Breast epithelium (tissue), 4 donors: ENCODE measurements at regions not wholly inside any gene's neighbourhood (a gene's known extent, or its start where the extent isn't known, plus 50 kb on each side); places are given as distances from the start of the nearest gene placed in this dataset.
"Not testable (repeated sequence)": the region's sequence is repeated elsewhere in the genome, so short reads cannot be mapped to it uniquely, and the experiment has no call there.

Source experiments
- DNase-seq, 2 donors: peaks; one replicate each; pipeline ENCODE4 v3.0.0-alpha.2; 2019; ENCODE audit warnings: low spot score in 2 of 2
- H3K27ac ChIP-seq, 2 donors: fragments of 200-600 bp; sonication (generic) in 1 of 2; one replicate each; pipeline ENCODE4 v1.5.1; 2016 to 2019; ENCODE audit warnings: mild to moderate bottlenecking in 1 of 2
- H3K27me3 ChIP-seq, 2 donors: fragments of 200-600 bp; sonication (generic) in 1 of 2; one replicate each; pipeline versions ENCODE4 v1.5.1 to v1.6.0; 2017 to 2019; ENCODE audit warnings: control low read depth in 1 of 2, mild to moderate bottlenecking in 1 of 2
- H3K36me3 ChIP-seq: fragments of 200-600 bp; one replicate; pipeline ENCODE4 v1.5.1; 2019
- H3K4me1 ChIP-seq, 2 donors: fragments of 200-600 bp; sonication (generic); one replicate each; pipeline ENCODE4 v1.5.1; 2016 to 2019; ENCODE audit warnings: control low read depth in 1 of 2
- H3K4me3 ChIP-seq, 3 donors: fragments of 200-600 bp; sonication (generic); 1 replicate in 2 of 3; 2 replicates in 1 of 3; pipeline ENCODE4 v1.5.1; 2016 to 2019; ENCODE audit warnings: mild to moderate bottlenecking in 3 of 3, moderate library complexity in 2 of 3
- H3K9me3 ChIP-seq, 2 donors: fragments of 200-600 bp; sonication (generic) in 1 of 2; one replicate each; pipeline ENCODE4 v1.5.1; 2016 to 2019; ENCODE audit warnings: control low read depth in 1 of 2
- POLR2A ChIP-seq: fragments of 450-650 bp; IDR thresholded peaks from one replicate; pipeline ENCODE4 v1.6.1; 2016; ENCODE audit warnings: antibody characterized with exemption, mild to moderate bottlenecking, moderate library complexity
- POLR2AphosphoS5 ChIP-seq, 3 donors: sonication (generic); formaldehyde crosslinking; IDR thresholded peaks; one replicate each; pipeline ENCODE4 v1.6.1; 2017; ENCODE audit warnings: antibody characterized with exemption in 3 of 3
- intact Hi-C: fragments of 100-400 bp; cut with DNase I; formaldehyde crosslinking; loops from one replicate; pipeline ENCODE4 v1.15.1; 2023; ENCODE audit warnings: low total_unique reads
- TF ChIP-seq, protein P1 (sequence below), 3 donors: fragments of 450-650 bp; IDR thresholded peaks; one replicate each; pipeline ENCODE4 v1.5.1; 2016 to 2017; ENCODE audit warnings: antibody characterized with exemption in 3 of 3, mild to moderate bottlenecking in 3 of 3, moderate library complexity in 3 of 3

DNA sequence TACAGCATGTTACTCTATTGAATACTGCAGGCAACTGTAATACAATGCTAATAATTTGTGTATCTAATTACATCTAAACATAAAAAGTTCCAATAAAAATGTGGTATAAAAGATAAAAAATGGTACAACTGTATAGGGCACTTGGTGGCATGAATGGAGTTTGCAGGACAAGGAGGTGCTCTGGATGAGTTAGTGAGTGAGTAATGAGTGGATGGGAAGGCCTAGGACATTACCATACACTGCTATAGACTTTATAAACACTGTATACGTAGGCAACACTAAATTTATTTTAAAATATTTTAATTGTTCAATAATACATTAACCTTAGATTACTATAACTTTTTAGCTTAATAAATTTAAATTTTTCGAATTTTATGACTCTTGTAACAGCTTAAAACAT, 579.6 kb upstream of the MAN1A1 start:
- H3K36me3 ChIP-seq: no peaks in the 10 kb centered on the region
- no peak for DNase-seq
- H3K27me3 ChIP-seq: no peaks in the 10 kb centered on the region
- TF ChIP-seq, protein P1, sequence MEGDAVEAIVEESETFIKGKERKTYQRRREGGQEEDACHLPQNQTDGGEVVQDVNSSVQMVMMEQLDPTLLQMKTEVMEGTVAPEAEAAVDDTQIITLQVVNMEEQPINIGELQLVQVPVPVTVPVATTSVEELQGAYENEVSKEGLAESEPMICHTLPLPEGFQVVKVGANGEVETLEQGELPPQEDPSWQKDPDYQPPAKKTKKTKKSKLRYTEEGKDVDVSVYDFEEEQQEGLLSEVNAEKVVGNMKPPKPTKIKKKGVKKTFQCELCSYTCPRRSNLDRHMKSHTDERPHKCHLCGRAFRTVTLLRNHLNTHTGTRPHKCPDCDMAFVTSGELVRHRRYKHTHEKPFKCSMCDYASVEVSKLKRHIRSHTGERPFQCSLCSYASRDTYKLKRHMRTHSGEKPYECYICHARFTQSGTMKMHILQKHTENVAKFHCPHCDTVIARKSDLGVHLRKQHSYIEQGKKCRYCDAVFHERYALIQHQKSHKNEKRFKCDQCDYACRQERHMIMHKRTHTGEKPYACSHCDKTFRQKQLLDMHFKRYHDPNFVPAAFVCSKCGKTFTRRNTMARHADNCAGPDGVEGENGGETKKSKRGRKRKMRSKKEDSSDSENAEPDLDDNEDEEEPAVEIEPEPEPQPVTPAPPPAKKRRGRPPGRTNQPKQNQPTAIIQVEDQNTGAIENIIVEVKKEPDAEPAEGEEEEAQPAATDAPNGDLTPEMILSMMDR (IDR thresholded peaks at IDR 0.05): no peak
- TF ChIP-seq POLR2A (no peak), POLR2AphosphoS5 (IDR thresholded peaks at IDR 0.05) (no peak)
- peaks cover under 1 to 20% of the 10 kb centered on the region in 2 donors for H3K9me3 ChIP-seq
- intact Hi-C loops: no loop called here
- no peaks in the 10 kb centered on the region for H3K4me1 ChIP-seq
- H3K27ac ChIP-seq: no peak overlapping the region
- H3K4me3 ChIP-seq: no peak overlapping the region

DNA sequence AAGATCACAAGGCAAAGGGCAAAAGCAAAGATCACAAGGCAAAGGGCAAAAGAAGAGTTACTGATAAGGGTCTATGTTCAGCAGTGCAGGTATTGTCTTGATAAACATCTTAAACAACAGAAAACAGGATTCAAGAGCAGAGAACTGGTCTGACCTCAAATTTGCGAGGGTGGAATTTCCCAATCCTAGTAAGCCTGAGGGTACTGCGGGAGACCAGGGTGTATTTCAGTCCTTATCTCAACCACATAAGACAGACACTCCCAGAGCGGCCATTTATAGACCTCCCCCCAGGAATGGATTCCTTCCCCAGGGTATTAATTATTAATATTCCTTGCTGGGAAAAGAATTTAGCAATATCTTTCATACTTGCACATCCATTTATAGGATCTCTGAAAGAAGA, 575.3 kb upstream of the MAN1A1 start:
- DNase-seq, H3K4me1 ChIP-seq, H3K27me3 ChIP-seq, H3K27ac ChIP-seq, H3K36me3 ChIP-seq, H3K4me3 ChIP-seq, intact Hi-C loops: not testable (repeated sequence)
- H3K9me3 ChIP-seq: peaks cover 10 to 63% of the 10 kb centered on the region in 2 donors

DNA sequence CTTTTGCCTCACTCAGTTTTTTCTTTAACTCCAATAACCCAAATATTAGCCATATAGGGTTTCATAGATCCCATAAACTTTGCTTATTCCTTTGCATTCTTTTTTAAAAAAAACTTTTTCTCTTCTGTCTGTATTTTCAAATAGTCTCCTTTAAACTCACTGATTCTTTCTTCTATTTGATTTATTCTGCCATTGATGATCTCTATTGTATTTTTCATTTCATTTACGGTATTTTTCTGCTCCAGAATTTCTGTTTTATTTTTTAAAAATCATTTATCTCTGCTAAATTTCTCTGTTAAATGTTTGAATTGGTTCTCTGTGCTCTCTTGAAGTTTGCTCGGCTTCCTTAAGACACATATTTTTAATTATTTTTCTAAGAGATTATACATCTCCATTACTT, 573.3 kb upstream of the MAN1A1 start:
- no peak for DNase-seq
- intact Hi-C loops: no loop called here
- no peaks in the 10 kb centered on the region for H3K36me3 ChIP-seq
- TF ChIP-seq POLR2A (no peak), POLR2AphosphoS5 (IDR thresholded peaks at IDR 0.05) (no peak)
- H3K4me1 ChIP-seq: no peaks in the 10 kb centered on the region
- no peak overlapping the region for H3K27ac ChIP-seq
- H3K4me3 ChIP-seq: no peak overlapping the region
- no peaks in the 10 kb centered on the region for H3K27me3 ChIP-seq
- H3K9me3 ChIP-seq: peaks cover 10 to 66% of the 10 kb centered on the region in 2 donors

DNA sequence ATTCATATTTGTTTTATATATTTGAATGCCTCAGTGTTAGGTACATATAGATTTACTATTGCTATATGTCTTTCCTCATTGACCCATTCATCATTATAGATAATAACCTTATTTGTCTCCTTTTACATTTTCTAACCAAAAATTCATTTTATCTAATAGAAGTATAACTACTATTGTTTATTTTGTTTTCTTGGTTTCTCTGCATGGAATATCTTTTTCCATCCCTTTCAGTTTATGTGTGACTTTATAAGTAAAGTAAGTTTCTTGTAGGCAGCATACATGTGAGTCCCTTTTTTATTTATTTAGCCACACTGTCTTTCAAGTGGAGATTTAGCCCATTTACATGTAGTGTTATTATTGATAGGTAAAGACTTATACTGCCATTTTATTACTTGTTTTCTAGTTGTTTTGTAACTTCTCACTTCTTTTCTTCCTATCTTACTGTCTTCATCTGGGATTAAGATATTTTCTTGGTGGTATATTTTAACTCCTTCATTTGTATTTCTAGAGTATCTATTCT, 572.0 kb upstream of the MAN1A1 start:
- H3K27me3 ChIP-seq: no peaks in the 10 kb centered on the region
- no peaks in the 10 kb centered on the region for H3K36me3 ChIP-seq
- no peaks in the 10 kb centered on the region for H3K4me1 ChIP-seq
- H3K9me3 ChIP-seq: peaks cover 10 to 66% of the 10 kb centered on the region in 2 donors
- TF ChIP-seq, protein P1 (IDR thresholded peaks at IDR 0.05): no peak
- TF ChIP-seq POLR2AphosphoS5 (IDR thresholded peaks at IDR 0.05): no peak
- intact Hi-C loops: no loop called here
- H3K27ac ChIP-seq: no peak overlapping the region
- no peak for DNase-seq
- no peak overlapping the region for H3K4me3 ChIP-seq

DNA sequence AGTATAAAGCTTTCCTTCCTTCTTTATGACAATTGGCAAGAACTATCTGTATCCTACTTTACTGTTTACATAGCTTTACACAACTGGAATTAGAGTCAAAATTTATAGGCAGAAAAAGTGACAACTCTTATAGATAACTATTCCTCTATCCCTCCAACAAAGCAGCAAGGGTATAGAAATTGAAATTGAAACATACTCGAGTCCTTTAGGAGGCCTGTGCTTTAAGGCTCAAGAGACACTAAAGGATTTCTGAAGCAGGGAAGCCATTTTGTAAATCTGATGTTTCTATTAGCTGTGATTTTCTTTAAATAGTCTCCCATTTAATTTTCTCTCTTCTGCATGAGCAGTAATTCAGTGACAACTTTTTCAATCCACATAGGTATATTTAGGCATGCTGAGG, 567.6 kb upstream of the MAN1A1 start:
- H3K27ac ChIP-seq: no peak overlapping the region
- H3K27me3 ChIP-seq: no peaks in the 10 kb centered on the region
- H3K4me3 ChIP-seq: no peak overlapping the region
- H3K4me1 ChIP-seq: no peaks in the 10 kb centered on the region
- intact Hi-C loops: no loop called here
- no peaks in the 10 kb centered on the region for H3K36me3 ChIP-seq
- DNase-seq: no peak
- H3K9me3 ChIP-seq: peaks cover 0 to 26% of the 10 kb centered on the region in 2 donors
- TF ChIP-seq POLR2AphosphoS5 (IDR thresholded peaks at IDR 0.05): no peak
- TF ChIP-seq, protein P1 (IDR thresholded peaks at IDR 0.05): no peak
- TF ChIP-seq POLR2A: no peak

DNA sequence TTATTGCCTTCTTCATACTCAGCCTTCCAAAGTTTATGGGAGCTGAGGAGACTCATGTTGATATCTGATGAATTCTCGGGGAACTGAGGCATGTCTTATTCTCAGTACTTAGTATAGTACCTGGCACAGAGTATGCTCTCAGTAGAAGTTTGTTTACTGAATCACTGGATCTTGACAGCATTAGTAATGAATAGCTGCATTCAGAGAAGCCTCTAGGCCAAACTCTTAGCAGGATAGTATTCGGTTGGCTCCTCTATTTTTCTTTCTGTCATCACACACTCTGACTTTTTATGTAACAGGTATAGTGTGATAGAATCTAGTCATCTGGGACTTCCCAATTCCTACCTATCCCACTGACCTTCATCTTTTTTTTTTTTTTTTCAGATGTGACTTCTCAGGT, 566.4 kb upstream of the MAN1A1 start:
- Histone ChIP-seq H3K4me1 (no peaks in the 10 kb centered on the region), H3K9me3 (peaks cover 0 to 14% of the 10 kb centered on the region in 2 donors), H3K36me3 (no peaks in the 10 kb centered on the region), H3K4me3 (no peak overlapping the region), H3K27me3 (no peaks in the 10 kb centered on the region), H3K27ac (no peak overlapping the region)
- TF ChIP-seq POLR2A (no peak), POLR2AphosphoS5 (IDR thresholded peaks at IDR 0.05) (no peak)
- TF ChIP-seq, protein P1 (IDR thresholded peaks at IDR 0.05): no peak
- intact Hi-C loops: no loop called here
- DNase-seq: no peak
